SK-N-SH (cell line): ENCODE measurements at regions not wholly inside any gene's neighbourhood (a gene's known extent, or its start where the extent isn't known, plus 50 kb on each side); places are given as distances from the start of the nearest gene placed in this dataset.

ENCODE experiments used
- CTCF ChIA-PET: fragments of 300-600, 350-600 bp; formaldehyde crosslinking; extraction: SDS; loops from one replicate; lab custom pipeline; 2021; lab: Yijun Ruan, JAX
- POLR2A ChIA-PET: fragments of 350-600 bp; sonication (Branson Sonifier 250); formaldehyde crosslinking; extraction: SDS; loops from one replicate; lab custom pipeline; 2020; ENCODE audit warnings: antibody characterized with exemption, inconsistent platforms; lab: Yijun Ruan, JAX
- DNase-seq: peaks from one replicate; pipeline ENCODE4 v3.0.0; 2012
- H2AFZ ChIP-seq: fragments of 200-600 bp; sonication (generic); 2 replicates; pipeline ENCODE4 v1.8.1; 2016; ENCODE audit warnings: antibody characterized with exemption, mild to moderate bottlenecking, low read depth
- H3F3A ChIP-seq: fragments of 200-600 bp; sonication (generic); replicated peaks from 2 replicates; pipeline ENCODE3; 2016; ENCODE audit warnings: antibody characterized with exemption, mild to moderate bottlenecking; ENCODE audit not compliant: insufficient read depth
- H3K27ac ChIP-seq, 2 experiments: fragments of 200-500 bp in 1 of 2; fragments of 200-600 bp in 1 of 2; sonication (Bioruptor generic) in 1 of 2; sonication (generic), shearing (Covaris generic) in 1 of 2; 2 replicates each; pipeline versions ENCODE4 v1.5.1 to v1.6.1; 2014 to 2016; ENCODE audit warnings: low read depth in 2 of 2, inconsistent platforms in 1 of 2, low read length in 1 of 2, mild to moderate bottlenecking in 1 of 2, mixed read lengths in 1 of 2
- H3K27me3 ChIP-seq: fragments of 200-600 bp; sonication (generic), shearing (Covaris generic); 2 replicates; pipeline ENCODE4 v1.6.1; 2016; ENCODE audit warnings: mixed run types; ENCODE audit not compliant: insufficient read depth
- H3K36me3 ChIP-seq, 2 experiments: fragments of 200-500 bp in 1 of 2; fragments of 200-600 bp in 1 of 2; sonication (Bioruptor generic) in 1 of 2; sonication (generic) in 1 of 2; replicated peaks in 1 of 2; 2 replicates each; pipeline versions ENCODE3 to v1.5.1; 2014 to 2016; ENCODE audit warnings: low read length in 1 of 2, mild to moderate bottlenecking in 1 of 2; ENCODE audit not compliant: insufficient read depth in 2 of 2, control insufficient read depth in 1 of 2
- H3K4me1 ChIP-seq, 2 experiments: fragments of 200-500 bp in 1 of 2; fragments of 200-600 bp in 1 of 2; sonication (Bioruptor generic) in 1 of 2; sonication (generic), shearing (Covaris generic) in 1 of 2; 2 replicates each; pipeline versions ENCODE4 v1.5.1 to v1.6.1; 2014 to 2016; ENCODE audit warnings: low read depth in 1 of 2, low read length in 1 of 2, mixed run types in 1 of 2; ENCODE audit not compliant: insufficient read depth in 2 of 2, control insufficient read depth in 1 of 2
- H3K4me2 ChIP-seq: fragments of 200-600 bp; sonication (generic), shearing (Covaris generic); 2 replicates; pipeline ENCODE4 v1.6.1; 2017; ENCODE audit warnings: mixed run types
- H3K4me3 ChIP-seq, 2 experiments: fragments of 200-500 bp in 1 of 2; fragments of 200-600 bp in 1 of 2; sonication (Bioruptor generic) in 1 of 2; sonication (generic), shearing (Covaris generic) in 1 of 2; 2 replicates each; pipeline versions ENCODE4 v1.5.1 to v1.8.1; 2014 to 2016; ENCODE audit warnings: low read depth in 2 of 2, inconsistent platforms in 1 of 2, low read length in 1 of 2, mild to moderate bottlenecking in 1 of 2, mixed read lengths in 1 of 2, moderate library complexity in 1 of 2
- H3K79me2 ChIP-seq: fragments of 200-600 bp; sonication (generic); 2 replicates; pipeline ENCODE4 v1.8.1; 2017; ENCODE audit warnings: mild to moderate bottlenecking; ENCODE audit not compliant: insufficient read depth
- H3K9ac ChIP-seq: fragments of 200-600 bp; sonication (generic); 2 replicates; pipeline ENCODE4 v1.6.1; 2017; ENCODE audit warnings: mixed run types
- H3K9me2 ChIP-seq: fragments of 200-600 bp; sonication (generic); 2 replicates; pipeline ENCODE4 v1.6.1; 2017; ENCODE audit warnings: mixed run types
- H3K9me3 ChIP-seq: fragments of 200-600 bp; sonication (generic); 2 replicates; pipeline ENCODE4 v1.6.1; 2017; ENCODE audit warnings: mixed run types, mild to moderate bottlenecking, moderate library complexity
- H4K20me1 ChIP-seq: fragments of 200-600 bp; sonication (generic); 2 replicates; pipeline ENCODE4 v1.6.1; 2017; ENCODE audit warnings: mild to moderate bottlenecking, mixed run types; ENCODE audit not compliant: insufficient read depth
- CHD2 ChIP-seq: fragments of 150-350 bp; IDR thresholded peaks from 2 replicates; pipeline ENCODE4 v1.6.1; 2018; ENCODE audit warnings: low read length; ENCODE audit not compliant: partially characterized antibody
- CTCF ChIP-seq: fragments of 200-600 bp; sonication (generic); IDR thresholded peaks from 2 replicates; pipeline ENCODE4 v1.6.1; 2017; ENCODE audit warnings: antibody characterized with exemption, mild to moderate bottlenecking, moderate library complexity
- ELF1 ChIP-seq: IDR thresholded peaks from 2 replicates; pipeline ENCODE4 v1.4.0; 2012
- EP300 ChIP-seq, 2 experiments: IDR thresholded peaks; 2 replicates each; pipeline versions ENCODE4 v1.4.0 to v1.6.1; 2012; ENCODE audit warnings: borderline replicate concordance in 1 of 2, low read depth in 1 of 2, low read length in 1 of 2
- EZH2phosphoT487 ChIP-seq: fragments of 200-600 bp; sonication (generic); IDR thresholded peaks from 2 replicates; pipeline ENCODE4 v1.6.1; 2017; ENCODE audit warnings: low read depth, mixed run types, mild to moderate bottlenecking, antibody characterized with exemption, moderate library complexity, borderline replicate concordance
- FOSL2 ChIP-seq: IDR thresholded peaks from 2 replicates; pipeline ENCODE4 v1.4.0; 2012; ENCODE audit warnings: low read depth, mild to moderate bottlenecking, moderate library complexity, borderline replicate concordance
- FOXJ3 ChIP-seq: sonication (generic); formaldehyde crosslinking; IDR thresholded peaks from 2 replicates; pipeline ENCODE4 v1.5.1; 2020; ENCODE audit warnings: mild to moderate bottlenecking, missing genetic modification reagents
- FOXM1 ChIP-seq: IDR thresholded peaks from 2 replicates; pipeline ENCODE4 v1.4.0; 2012; ENCODE audit warnings: low read depth, mild to moderate bottlenecking
- GATA2 ChIP-seq: sonication (generic); formaldehyde crosslinking; IDR thresholded peaks from 2 replicates; pipeline ENCODE4 v1.5.0; 2020; ENCODE audit warnings: mild to moderate bottlenecking, missing genetic modification reagents
- JUND ChIP-seq: IDR thresholded peaks from 2 replicates; pipeline ENCODE4 v1.4.0; 2012
- MAX ChIP-seq: IDR thresholded peaks from 2 replicates; pipeline ENCODE4 v1.4.0; 2012; ENCODE audit warnings: low read depth
- MEF2A ChIP-seq: IDR thresholded peaks from 2 replicates; pipeline ENCODE4 v1.4.0; 2012; ENCODE audit warnings: low read depth, borderline replicate concordance
- MXI1 ChIP-seq: IDR thresholded peaks from 2 replicates; pipeline ENCODE4 v1.6.1; 2012; ENCODE audit warnings: mild to moderate bottlenecking, low read depth, low read length, improper control_type of control experiment
- NFIC ChIP-seq: IDR thresholded peaks from 2 replicates; pipeline ENCODE4 v1.4.0; 2012; ENCODE audit warnings: borderline replicate concordance
- PBX3 ChIP-seq: IDR thresholded peaks from 2 replicates; pipeline ENCODE4; 2012
- POLR2AphosphoS5 ChIP-seq: IDR thresholded peaks from 2 replicates; pipeline ENCODE4 v1.6.1; 2012; ENCODE audit warnings: low read depth, low read length
- REST ChIP-seq: IDR thresholded peaks from 2 replicates; pipeline ENCODE4 v1.6.1; 2012; ENCODE audit warnings: mild to moderate bottlenecking, low read depth, low read length, moderate library complexity
- SMC3 ChIP-seq: IDR thresholded peaks from 2 replicates; pipeline ENCODE4 v1.6.1; 2012; ENCODE audit warnings: low read depth, low read length, improper control_type of control experiment
- TCF12 ChIP-seq: IDR thresholded peaks from 2 replicates; pipeline ENCODE4 v1.4.0; 2012
- TEAD4 ChIP-seq: IDR thresholded peaks from 2 replicates; pipeline ENCODE4 v1.4.0; 2012; ENCODE audit warnings: mild to moderate bottlenecking, borderline replicate concordance; ENCODE audit not compliant: insufficient read depth
- YY1 ChIP-seq: IDR thresholded peaks from 2 replicates; pipeline ENCODE4 v1.4.0; 2012; ENCODE audit warnings: low read depth, mild to moderate bottlenecking
- WGBS: methylation state at CpG from one replicate; pipeline ENCODE4 v1.1.6; 2017; ENCODE audit warnings: low lambda C conversion rate; 5-methylcytosine and 5-hydroxymethylcytosine counted together

GRCh38 chr21:24118738-24119459, 1488.4 kb downstream of the MRPL39 start:
- no peak for DNase-seq
- Histone ChIP-seq H3K9ac (peak overlapping the region; percentile 11; the same call in 1 of the 2 replicates), H3K4me1 (peaks cover 0 to 4% of the 10 kb centered on the region in 2 experiments; a peak in 2 of 4 replicates), H3K4me2 (peak overlapping the region; percentile 39), H3K36me3 (no peaks in the 10 kb centered on the region), H3K27me3 (no peaks in the 10 kb centered on the region), H2AFZ (peak overlapping the region; percentile 58), H3K79me2 (no peaks in the 10 kb centered on the region), H3K9me2 (no peaks in the 10 kb centered on the region; the same call in 1 of the 2 replicates), H3K27ac (peak overlapping the region; percentile 18 to 64; a peak in 3 of 4 replicates), H3F3A (peaks cover 29% of the 10 kb centered on the region), H4K20me1 (no peaks in the 10 kb centered on the region), H3K4me3 (0 out of 4 replicates have a peak overlapping the region, but pooled peaks of 1 of the 2 experiments have one; percentile 8), H3K9me3 (no peaks in the 10 kb centered on the region)
- ChIA-PET POLR2A (no interaction called here), CTCF (no interaction called here)
- TF ChIP-seq FOXM1 (no peak), JUND (peak; percentile 25; the same call in 1 of the 2 replicates), TEAD4 (peak; percentile 38; the same call in 1 of the 2 replicates), EP300 (IDR thresholded peaks at IDR 0.05; ENCODE audit: borderline replicate concordance in 1 of 2, low read depth in 1 of 2, low read length in 1 of 2) (0 out of 4 replicates have a peak, but pooled peaks of 1 of the 2 experiments have one; percentile 39), MAX (0 out of 2 replicates have a peak, but pooled peaks have one; percentile 12), FOSL2 (peak; percentile 31; the same call in 1 of the 2 replicates), ELF1 (no peak), PBX3 (peak; percentile 52), MXI1 (no peak), TCF12 (peak; percentile 17; the same call in 1 of the 2 replicates)
- 28% methylated on average over 5 of the region's 5 CpGs for whole genome bisulfite sequencing

GRCh38 chr21:24115141-24115540, 1492.1 kb downstream of the MRPL39 start:
- ChIA-PET POLR2A (no interaction called here), CTCF (interaction anchor here (0.7 kb wide), 1 partner anchor 1057 kb away, joined by 3 read pairs; no protein-coding TSS in a partner anchor)
- H3K27ac ChIP-seq, result no peak overlapping the region
- TF ChIP-seq REST (no peak), FOSL2 (no peak), CHD2 (no peak), FOXM1 (no peak), EZH2phosphoT487 (no peak), GATA2 (CRISPR knock-in tag) (no peak), FOXJ3 (no peak), MAX (no peak), NFIC (no peak), YY1 (no peak), MEF2A (no peak), SMC3 (no peak), CTCF (no peak), POLR2AphosphoS5 (no peak)

More at GRCh38 chr21:24115141-24115540, 1492.1 kb downstream of the MRPL39 start:
- Histone ChIP-seq H3K27me3 (no peaks in the 10 kb centered on the region), H3K9me2 (no peaks in the 10 kb centered on the region; the same call in 1 of the 2 replicates), H3K4me3 (no peak overlapping the region), H3K9me3 (no peaks in the 10 kb centered on the region), H3K36me3 (no peaks in the 10 kb centered on the region), H3K79me2 (no peaks in the 10 kb centered on the region), H3K9ac (no peak overlapping the region), H3F3A (peaks cover 26% of the 10 kb centered on the region), H2AFZ (no peak overlapping the region), H3K4me1 (peaks cover 0 to 14% of the 10 kb centered on the region in 2 experiments; a peak in 3 of 4 replicates), H4K20me1 (no peaks in the 10 kb centered on the region), H3K4me2 (no peak overlapping the region)
- WGBS, result 88% methylated on average over 2 of the region's 2 CpGs
- no peak for DNase-seq
